Left renal pelvis (tissue), 4 donors: ENCODE measurements at regions not wholly inside any gene's neighbourhood (a gene's known extent, or its start where the extent isn't known, plus 50 kb on each side); places are given as distances from the start of the nearest gene placed in this dataset.

Source experiments
- DNase-seq, 4 donors: peaks; one replicate each; pipeline ENCODE4 v3.0.0-alpha.2; 2013; ENCODE audit warnings: low read depth in 4 of 4, low spot score in 3 of 4

GRCh38 chr13:57784633-57785032, 153.1 kb downstream of the PCDH17 start:
- no peak for DNase-seq

DNA sequence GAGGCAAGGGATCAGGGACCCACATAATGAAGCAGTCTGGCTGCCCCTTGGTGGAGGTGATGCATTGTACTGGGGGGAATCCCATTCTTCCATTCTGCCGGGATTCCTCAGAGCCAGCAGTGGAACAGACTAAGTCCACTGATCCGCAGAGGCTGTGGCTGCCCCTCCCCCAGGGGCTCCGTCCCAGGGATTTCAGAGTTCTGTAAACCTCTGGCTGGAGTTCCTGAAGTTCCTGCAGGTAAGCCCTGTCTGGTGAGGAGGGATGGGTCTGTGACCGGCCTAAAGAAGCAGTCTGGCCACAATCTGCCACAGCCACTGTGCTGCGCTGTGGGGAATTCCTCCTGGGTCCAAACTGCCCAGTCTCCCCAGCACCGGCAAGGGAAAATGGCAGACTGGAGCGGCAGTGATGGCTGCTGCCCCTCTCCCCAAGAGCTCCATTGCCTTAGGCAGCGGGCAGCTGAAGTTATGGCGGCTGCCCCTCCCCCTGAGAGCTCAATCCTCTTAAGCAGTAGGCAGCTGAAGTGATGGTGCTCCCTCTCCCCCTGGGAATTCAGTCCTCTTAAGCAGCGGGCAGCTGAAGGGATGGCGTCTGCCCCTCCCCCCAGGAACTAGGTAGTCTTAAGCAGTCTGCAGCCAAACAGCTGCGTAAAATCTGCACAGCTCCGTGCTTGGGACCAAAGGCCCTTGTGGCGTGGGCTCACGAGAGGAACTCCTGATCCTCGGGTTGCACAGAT, 155.7 kb downstream of the PCDH17 start:
- DNase-seq = no peak

- no peak for DNase-seq
These were observed 168.1 kb downstream of the PCDH17 start for GRCh38 chr13:57799624-57800023.

DNA sequence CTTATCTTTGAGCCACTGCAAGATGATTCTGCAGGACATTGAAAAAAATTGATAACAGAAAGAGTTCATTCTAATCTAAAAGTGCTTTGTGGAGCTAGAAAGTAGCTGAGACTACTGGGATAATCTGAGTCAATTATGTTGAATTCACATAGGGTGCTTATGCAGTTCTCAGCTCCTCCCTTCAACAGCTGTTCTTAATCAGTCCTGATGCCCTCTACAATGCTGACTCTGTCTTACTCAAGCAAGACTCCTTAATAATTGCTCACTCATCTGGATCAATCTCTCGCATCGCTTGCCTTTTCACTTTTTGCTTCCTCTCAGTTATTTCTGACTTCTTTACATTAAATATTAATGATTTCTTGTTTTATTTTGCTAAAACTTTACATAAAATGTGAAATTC, 182.1 kb downstream of the PCDH17 start:
- DNase-seq = no peak

GRCh38 chr13:57815600-57815999, 184.1 kb downstream of the PCDH17 start:
- DNase-seq = no peak

DNA sequence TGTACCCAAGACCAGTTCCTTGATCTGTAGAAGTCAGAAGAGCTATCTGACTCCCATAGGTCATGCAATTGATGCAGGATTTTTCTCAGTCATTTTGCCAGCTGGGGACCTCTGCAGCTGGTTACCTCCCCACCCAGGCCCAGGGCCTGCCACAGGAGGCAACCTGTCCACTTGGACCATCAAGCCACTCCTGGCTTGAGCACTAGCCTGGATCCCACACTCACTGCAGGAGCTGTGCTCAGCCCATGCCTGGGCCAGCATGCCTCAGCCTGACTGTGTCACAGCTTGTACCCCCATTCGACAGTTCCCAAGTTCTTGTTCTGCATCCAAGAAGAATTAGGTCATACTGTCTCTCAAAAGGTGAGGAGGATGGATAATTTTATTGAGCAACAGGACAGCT, 189.4 kb downstream of the PCDH17 start:
- no peak for DNase-seq

DNA sequence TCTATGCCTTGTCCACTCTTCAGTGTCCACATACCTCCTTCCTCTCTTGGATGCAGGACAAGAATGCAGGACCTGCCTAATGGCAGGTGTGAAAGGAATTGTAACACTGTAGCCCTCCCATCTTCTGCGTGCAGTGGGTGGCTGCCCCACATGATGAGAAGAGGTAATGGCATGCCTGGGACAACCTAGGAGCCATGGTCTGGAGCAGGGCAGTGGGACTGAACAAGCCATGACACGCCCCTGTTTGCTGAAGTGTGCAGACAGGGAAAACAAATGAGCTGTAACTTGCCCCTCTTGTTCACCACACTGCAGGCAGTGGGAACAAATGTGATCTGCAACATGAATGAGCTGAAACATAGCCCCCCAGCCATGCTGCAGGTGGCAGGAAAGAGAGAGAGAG, 192.2 kb downstream of the PCDH17 start:
- no peak for DNase-seq

DNA sequence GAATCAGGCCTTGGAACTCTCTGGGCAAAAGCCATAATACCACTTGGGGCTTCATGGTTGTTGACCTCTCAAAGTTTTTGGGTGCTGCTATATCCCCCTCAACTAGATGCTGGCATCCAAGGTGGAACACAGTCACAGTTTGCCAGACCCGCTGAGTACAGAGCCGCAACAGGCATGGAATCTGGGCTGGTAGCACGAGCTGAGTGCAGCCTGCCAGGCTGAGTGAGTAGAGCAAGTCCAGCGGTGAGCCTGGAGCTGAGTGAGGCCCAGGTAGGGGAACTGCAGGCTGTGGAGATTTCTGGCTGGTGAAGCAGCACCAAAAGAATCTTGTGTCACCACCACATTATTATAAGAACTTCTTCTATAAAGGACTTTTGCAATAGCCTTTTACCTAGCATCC, 192.6 kb downstream of the PCDH17 start:
- no peak for DNase-seq

DNA sequence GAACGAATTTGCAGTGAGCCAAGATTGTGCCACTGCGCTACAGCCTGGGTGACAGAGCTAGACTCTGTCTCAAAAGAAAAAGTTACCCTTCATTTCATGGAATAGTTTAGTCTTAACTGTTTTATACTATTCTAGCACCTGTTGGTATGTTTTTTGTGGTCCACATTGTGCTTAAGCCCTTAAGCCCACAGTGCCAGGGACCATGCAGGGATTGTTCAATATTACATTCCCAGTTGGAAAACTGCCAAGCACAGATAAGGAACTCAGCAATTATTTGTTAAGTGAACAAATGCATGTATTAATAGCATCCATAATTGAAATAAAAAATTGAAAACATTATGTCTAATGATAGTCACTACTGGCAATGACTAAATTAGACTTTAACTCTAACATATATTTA, 193.5 kb downstream of the PCDH17 start:
- DNase-seq = no peak

- DNase-seq = no peak
These were observed 198.0 kb downstream of the PCDH17 start for GRCh38 chr13:57829496-57829895.

DNA sequence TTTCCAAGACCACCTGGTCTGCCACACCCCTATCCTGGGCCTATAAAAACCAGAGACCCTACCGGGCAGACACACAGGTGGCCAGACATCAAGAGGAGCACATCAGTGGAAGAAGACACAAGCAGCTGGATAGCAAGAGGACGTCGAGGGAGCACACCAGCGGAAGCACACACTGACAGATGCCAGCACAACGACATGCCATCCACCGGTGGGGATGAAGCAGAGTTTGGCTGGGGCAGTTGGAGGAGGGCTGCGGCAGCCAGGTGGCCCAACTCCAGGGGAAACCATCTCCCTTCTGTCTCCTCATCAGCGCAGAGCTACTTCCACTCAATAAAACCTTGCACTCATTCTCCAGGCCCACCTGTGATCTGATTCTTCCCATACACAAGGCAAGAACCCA, 200.6 kb downstream of the PCDH17 start:
- DNase-seq = no peak

DNA sequence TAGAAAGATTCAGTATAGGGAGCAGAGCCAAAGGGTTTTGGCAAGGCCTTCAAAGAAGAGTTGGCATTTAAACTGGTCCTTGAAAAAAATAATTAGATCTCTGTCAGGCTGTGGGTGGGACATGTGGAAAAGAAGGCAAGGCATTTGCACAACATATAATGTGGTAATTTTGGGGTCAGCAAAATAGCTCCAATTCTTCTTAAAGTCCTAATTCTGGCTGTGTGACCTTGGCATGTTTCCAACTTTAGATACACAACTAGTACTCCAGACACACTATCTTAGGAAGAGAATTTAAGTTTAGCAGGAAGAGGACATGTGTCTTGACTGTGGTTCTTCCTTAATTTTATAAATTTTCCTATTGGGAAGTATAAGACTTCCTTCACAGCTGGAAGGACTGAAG, 206.3 kb downstream of the PCDH17 start:
- DNase-seq = no peak

- DNase-seq = no peak
These were observed 212.0 kb downstream of the PCDH17 start for GRCh38 chr13:57843521-57843920.

DNA sequence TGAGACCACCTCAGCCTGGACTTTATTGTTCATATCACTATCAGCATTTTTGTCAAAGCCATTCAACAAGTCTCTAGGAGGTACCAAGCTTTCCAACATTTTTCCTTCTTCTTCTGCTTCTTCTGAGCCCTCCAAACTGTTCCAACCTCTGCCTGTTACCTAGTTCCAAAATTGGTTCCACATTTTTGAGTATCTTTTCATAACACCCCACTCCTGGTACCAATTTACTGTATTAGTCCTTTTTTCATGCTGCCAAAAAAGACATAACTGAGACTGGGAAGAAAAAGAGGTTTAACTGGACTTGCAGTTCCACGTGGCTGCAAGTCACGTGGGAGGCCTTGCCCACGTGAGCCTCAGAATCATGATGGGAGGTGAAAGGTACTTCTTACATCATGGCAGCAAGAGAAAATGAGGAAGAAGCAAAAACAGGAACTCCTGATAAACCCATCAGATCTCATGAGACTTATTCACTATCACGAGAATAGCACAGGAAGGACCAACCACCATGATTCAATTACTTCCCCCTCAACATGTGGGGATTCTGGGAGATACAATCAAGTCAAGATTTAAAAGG, 215.1 kb downstream of the PCDH17 start:
- DNase-seq = no peak

DNA sequence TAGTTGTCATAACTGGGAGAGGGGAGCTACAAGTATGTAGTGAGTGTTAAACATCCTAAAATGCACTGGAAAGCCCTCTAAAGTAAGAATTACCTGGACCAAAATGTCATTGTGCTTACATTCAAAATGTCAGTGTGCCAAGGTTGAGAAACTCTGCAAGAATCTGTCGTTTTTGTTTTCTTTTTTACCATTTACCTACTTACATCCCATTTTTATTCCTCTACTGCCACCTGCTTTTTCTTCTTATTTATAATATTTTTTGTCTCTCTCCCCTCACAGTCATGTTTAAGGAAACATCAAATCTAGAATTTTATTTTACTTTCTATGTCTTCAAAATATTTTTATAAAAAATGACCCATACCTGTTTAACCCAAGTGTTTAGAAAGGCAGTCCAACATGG, 226.4 kb downstream of the PCDH17 start:
- DNase-seq = no peak

DNA sequence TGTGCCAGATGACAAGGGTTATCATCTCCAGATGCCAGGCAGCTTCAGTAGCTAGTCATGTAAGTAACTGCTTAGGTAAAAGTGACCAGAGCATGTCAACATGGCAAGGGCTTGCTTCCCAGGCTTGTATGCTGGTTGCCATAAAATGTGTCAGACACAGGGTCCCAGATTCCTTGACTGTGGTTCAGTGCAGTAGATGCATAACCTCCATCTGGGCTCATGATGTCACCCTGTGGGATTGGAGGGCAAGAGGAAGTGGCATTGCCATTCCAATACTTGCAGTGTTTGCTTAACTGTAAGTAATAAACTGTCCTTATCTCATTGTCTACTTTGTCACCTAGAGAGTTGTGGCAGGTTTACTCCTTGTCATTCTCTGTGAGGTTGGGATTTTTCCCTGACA, 226.8 kb downstream of the PCDH17 start:
- no peak for DNase-seq

DNA sequence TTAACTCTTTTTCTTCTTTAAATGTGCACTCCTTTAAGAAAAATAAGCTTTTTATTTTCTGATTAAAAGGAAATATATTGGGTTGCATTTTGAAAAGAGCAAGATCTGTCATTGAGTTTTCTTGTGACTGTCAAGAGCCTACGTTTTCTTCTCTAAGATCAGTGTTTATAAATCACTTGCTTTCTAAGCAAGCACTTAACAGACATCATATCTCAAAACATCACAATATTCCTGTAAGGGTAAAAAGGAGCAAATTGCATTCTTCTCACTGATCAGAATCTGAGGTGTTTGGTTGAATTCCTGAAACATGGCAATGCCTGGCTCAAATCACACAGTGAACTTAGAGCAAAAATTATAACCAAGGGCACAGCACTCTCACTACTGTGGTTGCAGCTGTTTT, 231.3 kb downstream of the PCDH17 start:
- DNase-seq = no peak

DNA sequence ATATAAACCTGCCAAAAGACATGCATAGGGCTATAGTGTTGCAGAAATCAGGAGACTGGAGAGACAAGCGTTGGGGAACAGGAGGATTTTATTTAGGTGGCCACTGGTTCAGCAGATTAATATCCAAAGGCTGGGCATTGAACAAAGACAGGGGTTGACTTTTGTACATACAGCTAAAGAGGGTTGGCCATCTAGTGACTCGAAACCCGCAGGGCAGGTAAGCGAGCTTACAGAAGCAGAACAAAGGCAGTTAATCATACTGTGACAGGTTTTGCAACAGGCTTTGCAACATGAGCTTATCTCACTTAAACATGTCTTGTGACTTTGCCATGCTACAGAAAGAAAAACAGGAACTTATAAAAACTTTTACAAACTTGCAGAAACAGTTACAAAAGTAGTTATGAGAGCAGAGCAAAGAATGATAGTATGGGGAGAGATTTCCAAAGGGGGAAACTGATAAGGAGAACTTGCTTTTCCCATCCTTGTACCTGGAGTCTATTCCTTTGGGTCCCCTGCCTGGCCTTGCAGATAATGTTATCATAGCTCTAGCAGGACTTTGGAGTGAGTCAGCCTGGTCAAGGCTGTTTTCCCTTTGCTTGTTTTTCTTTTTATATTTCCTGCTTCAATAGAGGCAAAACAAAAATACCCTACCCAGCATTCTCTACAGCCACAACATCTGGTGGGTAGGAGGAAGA, 234.2 kb downstream of the PCDH17 start:
- no peak for DNase-seq

- DNase-seq = no peak
These were observed 243.0 kb downstream of the PCDH17 start for GRCh38 chr13:57874530-57874929.

- no peak for DNase-seq
These were observed 246.1 kb downstream of the PCDH17 start for GRCh38 chr13:57877601-57878000.

DNA sequence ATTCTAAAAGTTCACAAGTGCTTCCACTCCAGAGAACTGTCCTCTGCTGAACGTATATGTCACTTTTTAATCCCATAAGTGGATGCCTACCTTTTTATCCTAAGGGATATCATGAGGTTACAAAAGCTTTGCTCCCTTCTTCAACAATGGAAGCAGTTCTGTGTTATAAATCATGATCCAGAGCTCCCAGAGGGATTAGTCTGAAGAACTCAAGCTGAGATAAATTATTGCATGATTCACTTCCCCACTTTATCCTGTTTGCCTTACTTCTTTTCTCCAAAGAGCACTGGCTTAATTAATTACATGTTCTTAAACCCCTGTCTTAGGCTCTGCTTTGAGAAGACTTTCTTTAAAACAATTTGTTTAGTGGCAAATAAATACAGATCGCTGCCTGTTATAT, 246.7 kb downstream of the PCDH17 start:
- DNase-seq = no peak

GRCh38 chr13:57897225-57897624, 265.7 kb downstream of the PCDH17 start:
- no peak for DNase-seq
